ENCODE measurements at regions not wholly inside any gene's neighbourhood (a gene's known extent, or its start where the extent isn't known, plus 50 kb on each side); places are given as distances from the start of the nearest gene placed in this dataset.
"Not testable (repeated sequence)": the region's sequence is repeated elsewhere in the genome, so short reads cannot be mapped to it uniquely, and the experiment has no call there.

GRCh38 chr14:24700511-24700910 is 66.5 kb upstream of the GZMB start:
- Mint-ChIP-seq H3K4me3 (no peak overlapping the region), H3K27ac (peak overlapping the region; percentile 48), H3K36me3 (no peaks in the 10 kb centered on the region), H3K9me3 (no peaks in the 10 kb centered on the region), H3K27me3 (no peaks in the 10 kb centered on the region), H3K4me1 (peaks cover 50% of the 10 kb centered on the region)
- peak; percentile 72 for ATAC-seq

DNA sequence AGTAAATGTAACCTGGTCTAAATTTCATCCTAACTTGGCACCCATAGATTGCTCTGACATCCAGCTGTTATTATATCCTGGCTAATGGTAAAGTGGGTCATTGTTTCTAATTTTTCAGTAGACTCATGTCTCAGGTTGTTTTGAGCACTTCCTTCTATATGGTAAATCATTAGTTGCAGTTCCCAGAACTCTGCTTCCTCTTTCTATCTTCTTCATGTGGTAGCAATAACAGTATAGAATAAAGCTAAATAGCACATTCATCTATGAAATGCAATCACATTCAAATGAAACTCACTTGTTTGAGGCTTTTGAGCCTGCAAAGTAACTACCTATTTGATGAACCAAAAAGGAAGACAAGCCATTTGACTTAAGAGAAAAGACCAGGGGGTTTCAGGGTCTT is 65.1 kb upstream of the GZMB start:
- no peak overlapping the region for H3K4me3 Mint-ChIP-seq
- peak overlapping the region; percentile 28 for H3K27ac Mint-ChIP-seq
- H3K9me3 Mint-ChIP-seq: no peaks in the 10 kb centered on the region
- H3K36me3 Mint-ChIP-seq: no peaks in the 10 kb centered on the region
- no peaks in the 10 kb centered on the region for H3K27me3 Mint-ChIP-seq
- ATAC-seq: peak; percentile 73
- peaks cover 35% of the 10 kb centered on the region for H3K4me1 Mint-ChIP-seq

DNA sequence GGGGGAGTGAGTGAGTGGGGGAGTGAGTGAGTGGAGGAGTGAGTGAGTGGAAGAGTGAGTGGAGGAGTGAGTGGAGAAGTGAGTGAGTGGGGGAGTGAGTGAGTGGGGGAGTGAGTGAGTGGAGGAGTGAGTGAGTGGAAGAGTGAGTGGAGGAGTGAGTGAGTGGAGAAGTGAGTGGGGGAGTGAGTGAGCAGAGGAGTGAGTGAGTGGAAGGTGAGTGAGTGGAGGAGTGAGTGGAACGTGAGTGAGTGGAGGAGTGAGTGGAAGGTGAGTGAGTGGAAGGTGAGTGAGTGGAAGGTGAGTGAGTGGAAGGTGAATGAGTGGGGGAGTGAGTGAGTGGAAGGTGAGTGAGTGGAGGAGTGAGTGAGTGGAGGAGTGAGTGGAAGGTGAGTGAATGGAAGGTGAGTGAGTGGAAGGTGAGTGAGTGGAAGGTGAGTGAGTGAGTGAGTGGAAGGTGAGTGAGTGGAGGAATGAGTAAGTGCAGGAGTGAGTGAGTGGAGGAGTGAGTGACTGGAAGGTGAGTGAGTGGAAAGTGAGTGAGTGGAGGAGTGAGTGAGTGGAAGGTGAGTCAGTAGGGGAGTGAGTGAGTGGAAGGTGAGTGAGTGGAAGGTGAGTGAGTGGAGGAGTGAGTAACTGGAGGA is 62.4 kb upstream of the GZMB start:
- H3K27me3 Mint-ChIP-seq, H3K36me3 Mint-ChIP-seq, H3K27ac Mint-ChIP-seq, H3K4me3 Mint-ChIP-seq, H3K9me3 Mint-ChIP-seq, ATAC-seq: not testable (repeated sequence)
- H3K4me1 Mint-ChIP-seq: peaks cover 39% of the 10 kb centered on the region

- ATAC-seq: peak; percentile 92
- H3K27ac Mint-ChIP-seq: no peak overlapping the region
These were observed 61.6 kb upstream of the GZMB start for GRCh38 chr14:24695265-24696241.

GRCh38 chr14:24694680-24695079 is 60.7 kb upstream of the GZMB start:
- H3K36me3 Mint-ChIP-seq: no peaks in the 10 kb centered on the region

More at GRCh38 chr14:24695265-24696241, 61.6 kb upstream of the GZMB start:
- H3K36me3 Mint-ChIP-seq: no peaks in the 10 kb centered on the region
- H3K4me1 Mint-ChIP-seq: peaks cover 42% of the 10 kb centered on the region
- H3K9me3 Mint-ChIP-seq: no peaks in the 10 kb centered on the region
- no peak overlapping the region for H3K4me3 Mint-ChIP-seq
- no peaks in the 10 kb centered on the region for H3K27me3 Mint-ChIP-seq

GRCh38 chr14:24693983-24694382 is 60.0 kb upstream of the GZMB start:
- Mint-ChIP-seq H3K4me3 (no peak overlapping the region), H3K4me1 (peaks cover 29% of the 10 kb centered on the region), H3K9me3 (no peaks in the 10 kb centered on the region), H3K27me3 (no peaks in the 10 kb centered on the region), H3K36me3 (no peaks in the 10 kb centered on the region), H3K27ac (no peak overlapping the region)
- ATAC-seq: no peak

More at GRCh38 chr14:24694680-24695079, 60.7 kb upstream of the GZMB start:
- no peak for ATAC-seq
- H3K4me1 Mint-ChIP-seq: peaks cover 36% of the 10 kb centered on the region
- no peak overlapping the region for H3K4me3 Mint-ChIP-seq
- no peaks in the 10 kb centered on the region for H3K9me3 Mint-ChIP-seq
- H3K27ac Mint-ChIP-seq: no peak overlapping the region
- no peaks in the 10 kb centered on the region for H3K27me3 Mint-ChIP-seq

DNA sequence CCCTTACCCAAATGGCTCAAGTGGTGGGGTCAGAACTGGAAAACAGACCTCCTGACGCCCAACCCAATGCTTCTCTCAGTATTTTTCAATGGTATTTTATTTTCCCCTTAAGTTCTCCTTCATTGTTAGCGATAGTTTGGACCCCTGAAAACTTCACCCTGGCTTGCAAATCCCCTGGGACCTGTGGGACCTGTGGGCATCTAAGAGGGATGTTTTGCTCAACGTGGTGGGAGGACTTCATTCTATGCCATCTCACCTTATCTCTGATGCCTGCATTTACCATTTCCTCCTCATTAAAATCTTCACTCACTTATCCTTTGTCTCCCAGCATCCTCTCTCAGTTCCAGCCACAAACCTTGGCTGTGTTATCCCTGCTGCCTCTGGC is 59.4 kb upstream of the GZMB start:
- Mint-ChIP-seq H3K27ac (no peak overlapping the region), H3K4me3 (no peak overlapping the region), H3K36me3 (no peaks in the 10 kb centered on the region), H3K4me1 (peaks cover 25% of the 10 kb centered on the region), H3K9me3 (no peaks in the 10 kb centered on the region), H3K27me3 (no peaks in the 10 kb centered on the region)
- no peak for ATAC-seq

GRCh38 chr14:24692382-24693352 is 58.7 kb upstream of the GZMB start:
- Mint-ChIP-seq H3K36me3 (no peaks in the 10 kb centered on the region), H3K4me3 (no peak overlapping the region), H3K27ac (no peak overlapping the region), H3K4me1 (peaks cover 25% of the 10 kb centered on the region), H3K27me3 (no peaks in the 10 kb centered on the region), H3K9me3 (no peaks in the 10 kb centered on the region)
- no peak for ATAC-seq

- Mint-ChIP-seq H3K9me3 (no peaks in the 10 kb centered on the region), H3K27me3 (no peaks in the 10 kb centered on the region), H3K4me3 (no peak overlapping the region), H3K4me1 (peaks cover 25% of the 10 kb centered on the region), H3K36me3 (no peaks in the 10 kb centered on the region), H3K27ac (no peak overlapping the region)
- no peak for ATAC-seq
These were observed 56.5 kb upstream of the GZMB start for GRCh38 chr14:24690492-24690891.

- H3K9me3 Mint-ChIP-seq: no peaks in the 10 kb centered on the region
- H3K27me3 Mint-ChIP-seq: no peaks in the 10 kb centered on the region
- H3K4me1 Mint-ChIP-seq: peaks cover 18% of the 10 kb centered on the region
- no peak overlapping the region for H3K4me3 Mint-ChIP-seq
- ATAC-seq: no peak
- no peak overlapping the region for H3K27ac Mint-ChIP-seq
- no peaks in the 10 kb centered on the region for H3K36me3 Mint-ChIP-seq
These were observed 54.2 kb upstream of the GZMB start for GRCh38 chr14:24688030-24688658.
